ENCODE measurements at regions not wholly inside any gene's neighbourhood (a gene's known extent, or its start where the extent isn't known, plus 50 kb on each side); places are given as distances from the start of the nearest gene placed in this dataset.

- H3K4me3 ChIP-seq (ENCODE audit: low read depth, low read length) = no peak overlapping the region
- TF ChIP-seq CTCF (IDR thresholded peaks at IDR 0.05; ENCODE audit: borderline replicate concordance, insufficient read depth, low read depth, low read length) = no peak
Observed at GRCh38 chr4:152239216-152239615, 296.7 kb downstream of the FBXW7 start.

- H3K4me3 ChIP-seq (ENCODE audit: low read depth, low read length) = no peak overlapping the region
- TF ChIP-seq CTCF (IDR thresholded peaks at IDR 0.05; ENCODE audit: borderline replicate concordance, insufficient read depth, low read depth, low read length) = no peak
Observed at GRCh38 chr4:152236519-152237056, 299.3 kb downstream of the FBXW7 start.

GRCh38 chr4:152235718-152236117 is 300.2 kb downstream of the FBXW7 start:
- no peak overlapping the region for H3K4me3 ChIP-seq (ENCODE audit: low read depth, low read length)
- no peak for TF ChIP-seq CTCF (IDR thresholded peaks at IDR 0.05; ENCODE audit: borderline replicate concordance, insufficient read depth, low read depth, low read length)

GRCh38 chr4:152234571-152234970 is 301.3 kb downstream of the FBXW7 start:
- no peak overlapping the region for H3K4me3 ChIP-seq (ENCODE audit: low read depth, low read length)
- TF ChIP-seq CTCF (IDR thresholded peaks at IDR 0.05; ENCODE audit: borderline replicate concordance, insufficient read depth, low read depth, low read length) = no peak

- no peak overlapping the region for H3K4me3 ChIP-seq (ENCODE audit: low read depth, low read length)
- no peak for TF ChIP-seq CTCF (IDR thresholded peaks at IDR 0.05; ENCODE audit: borderline replicate concordance, insufficient read depth, low read depth, low read length)
Observed at GRCh38 chr4:152232271-152232670, 303.6 kb downstream of the FBXW7 start.

GRCh38 chr4:152229782-152230289 is 306.1 kb downstream of the FBXW7 start:
- no peak for TF ChIP-seq CTCF (IDR thresholded peaks at IDR 0.05; ENCODE audit: borderline replicate concordance, insufficient read depth, low read depth, low read length)

GRCh38 chr4:152225680-152226079 is 310.2 kb downstream of the FBXW7 start:
- H3K4me3 ChIP-seq (ENCODE audit: low read depth, low read length) = no peak overlapping the region
- no peak for TF ChIP-seq CTCF (IDR thresholded peaks at IDR 0.05; ENCODE audit: borderline replicate concordance, insufficient read depth, low read depth, low read length)

More at GRCh38 chr4:152229782-152230289, 306.1 kb downstream of the FBXW7 start:
- no peak overlapping the region for H3K4me3 ChIP-seq (ENCODE audit: low read depth, low read length)

All from GM12875 (cell line).